ENCODE measurements at regions not wholly inside any gene's neighbourhood (a gene's known extent, or its start where the extent isn't known, plus 50 kb on each side); places are given as distances from the start of the nearest gene placed in this dataset.
"Not testable (repeated sequence)": the region's sequence is repeated elsewhere in the genome, so short reads cannot be mapped to it uniquely, and the experiment has no call there.

GRCh38 chr5:13585324-13585723, 359.2 kb downstream of the DNAH5 start:
- DNase-seq (ENCODE audit: insufficient read length, low spot score) (no peak), FAIRE-seq (no peak)
- TF ChIP-seq CTCF (IDR thresholded peaks at IDR 0.05; ENCODE audit: insufficient read depth, missing control alignments), result no peak

GRCh38 chr5:13581914-13582313, 362.6 kb downstream of the DNAH5 start:
- no peak for FAIRE-seq
- no peak for DNase-seq (ENCODE audit: insufficient read length, low spot score)
- TF ChIP-seq CTCF (IDR thresholded peaks at IDR 0.05; ENCODE audit: insufficient read depth, missing control alignments), result no peak

GRCh38 chr5:13581132-13581531, 363.4 kb downstream of the DNAH5 start:
- FAIRE-seq (no peak), DNase-seq (ENCODE audit: insufficient read length, low spot score) (no peak)
- TF ChIP-seq CTCF (IDR thresholded peaks at IDR 0.05; ENCODE audit: insufficient read depth, missing control alignments), result no peak

- no peak for DNase-seq (ENCODE audit: insufficient read length, low spot score)
Measured at GRCh38 chr5:13580058-13580457, 364.4 kb downstream of the DNAH5 start.

GRCh38 chr5:13579091-13579490, 365.4 kb downstream of the DNAH5 start:
- DNase-seq (ENCODE audit: insufficient read length, low spot score); FAIRE-seq: not testable (repeated sequence)

More at GRCh38 chr5:13580058-13580457, 364.4 kb downstream of the DNAH5 start:
- no peak for FAIRE-seq
- TF ChIP-seq CTCF (IDR thresholded peaks at IDR 0.05; ENCODE audit: insufficient read depth, missing control alignments), result no peak

- FAIRE-seq; DNase-seq (ENCODE audit: insufficient read length, low spot score): not testable (repeated sequence)
Measured at GRCh38 chr5:13578311-13579039, 366.0 kb downstream of the DNAH5 start.

GRCh38 chr5:13574574-13574973, 369.9 kb downstream of the DNAH5 start:
- TF ChIP-seq CTCF (IDR thresholded peaks at IDR 0.05; ENCODE audit: insufficient read depth, missing control alignments), result no peak
- DNase-seq (ENCODE audit: insufficient read length, low spot score) (no peak), FAIRE-seq (no peak)

GRCh38 chr5:13572163-13572562, 372.3 kb downstream of the DNAH5 start:
- FAIRE-seq (no peak), DNase-seq (ENCODE audit: insufficient read length, low spot score) (no peak)
- TF ChIP-seq CTCF (IDR thresholded peaks at IDR 0.05; ENCODE audit: insufficient read depth, missing control alignments), result no peak
